Posterior cingulate gyrus (tissue), 11 donors: ENCODE measurements at regions not wholly inside any gene's neighbourhood (a gene's known extent, or its start where the extent isn't known, plus 50 kb on each side); places are given as distances from the start of the nearest gene placed in this dataset.

ENCODE experiments used
- DNase-seq, 10 donors: peaks; one replicate each; pipeline versions ENCODE4 v3.0.0 to v3.0.0-alpha.2; 2020 to 2021; ENCODE audit warnings: mixed read lengths in 3 of 10
- intact Hi-C: fragments of 100-400 bp; cut with DNase I; formaldehyde crosslinking; loops from one replicate; pipeline ENCODE4 v1.15.1; 2023

- intact Hi-C loops, result no loop called here
- no peak for DNase-seq
These were observed 132.2 kb upstream of the INHBA start for GRCh38 chr7:41834805-41835694.

- no peak for DNase-seq
- intact Hi-C loops, result no loop called here
These were observed 130.1 kb upstream of the INHBA start for GRCh38 chr7:41832941-41833340.

GRCh38 chr7:41830271-41830670 lies 127.4 kb upstream of the INHBA start:
- intact Hi-C loops, result no loop called here
- DNase-seq, result no peak

GRCh38 chr7:41828911-41829310 lies 126.0 kb upstream of the INHBA start:
- intact Hi-C loops, result no loop called here
- no peak for DNase-seq

- intact Hi-C loops, result no loop called here
- no peak for DNase-seq
These were observed 123.8 kb upstream of the INHBA start for GRCh38 chr7:41826641-41827040.

GRCh38 chr7:41825927-41826480 lies 123.1 kb upstream of the INHBA start:
- intact Hi-C loops, result no loop called here
- no peak for DNase-seq

- intact Hi-C loops, result no loop called here
- DNase-seq, result no peak
These were observed 121.4 kb upstream of the INHBA start for GRCh38 chr7:41824284-41824683.

- no peak for DNase-seq
- intact Hi-C loops, result no loop called here
These were observed 119.4 kb upstream of the INHBA start for GRCh38 chr7:41822259-41822817.

- no peak for DNase-seq
- intact Hi-C loops, result no loop called here
These were observed 118.8 kb upstream of the INHBA start for GRCh38 chr7:41821521-41822213.

- intact Hi-C loops, result no loop called here
- no peak for DNase-seq
These were observed 117.3 kb upstream of the INHBA start for GRCh38 chr7:41820111-41820671.

- intact Hi-C loops, result no loop called here
- no peak for DNase-seq
These were observed 116.8 kb upstream of the INHBA start for GRCh38 chr7:41819645-41820044.

GRCh38 chr7:41818765-41819398 lies 116.0 kb upstream of the INHBA start:
- no peak for DNase-seq
- intact Hi-C loops, result no loop called here

GRCh38 chr7:41817386-41817785 lies 114.5 kb upstream of the INHBA start:
- no peak for DNase-seq
- intact Hi-C loops, result no loop called here

- no peak for DNase-seq
These were observed 113.2 kb upstream of the INHBA start for GRCh38 chr7:41816111-41816510.

GRCh38 chr7:41814888-41815287 lies 112.0 kb upstream of the INHBA start:
- DNase-seq, result no peak

More at GRCh38 chr7:41816111-41816510, 113.2 kb upstream of the INHBA start:
- intact Hi-C loops, result no loop called here

GRCh38 chr7:41813286-41813685 lies 110.4 kb upstream of the INHBA start:
- intact Hi-C loops, result no loop called here
- DNase-seq, result no peak

More at GRCh38 chr7:41814888-41815287, 112.0 kb upstream of the INHBA start:
- intact Hi-C loops, result no loop called here

- intact Hi-C loops, result no loop called here
- DNase-seq, result no peak
These were observed 109.1 kb upstream of the INHBA start for GRCh38 chr7:41811941-41812340.

- DNase-seq, result no peak
These were observed 107.2 kb upstream of the INHBA start for GRCh38 chr7:41809940-41810576.

GRCh38 chr7:41809529-41809939 lies 106.6 kb upstream of the INHBA start:
- intact Hi-C loops, result no loop called here
- DNase-seq, result no peak

More at GRCh38 chr7:41809940-41810576, 107.2 kb upstream of the INHBA start:
- intact Hi-C loops, result no loop called here

GRCh38 chr7:41809116-41809515 lies 106.2 kb upstream of the INHBA start:
- intact Hi-C loops, result no loop called here
- DNase-seq, result no peak
